GM18870 (cell line): ENCODE measurements at regions not wholly inside any gene's neighbourhood (a gene's known extent, or its start where the extent isn't known, plus 50 kb on each side); places are given as distances from the start of the nearest gene placed in this dataset.

Experiments
- ATAC-seq: cut with Tn5 transposase; IDR thresholded peaks from one replicate; pipeline ENCODE4 v1.9.1; 2021; ENCODE audit warnings: moderate library complexity; ENCODE audit not compliant: unreplicated experiment

GRCh38 chr6:164337925-164338397 lies 923.4 kb downstream of the QKI start:
- no peak for ATAC-seq

DNA sequence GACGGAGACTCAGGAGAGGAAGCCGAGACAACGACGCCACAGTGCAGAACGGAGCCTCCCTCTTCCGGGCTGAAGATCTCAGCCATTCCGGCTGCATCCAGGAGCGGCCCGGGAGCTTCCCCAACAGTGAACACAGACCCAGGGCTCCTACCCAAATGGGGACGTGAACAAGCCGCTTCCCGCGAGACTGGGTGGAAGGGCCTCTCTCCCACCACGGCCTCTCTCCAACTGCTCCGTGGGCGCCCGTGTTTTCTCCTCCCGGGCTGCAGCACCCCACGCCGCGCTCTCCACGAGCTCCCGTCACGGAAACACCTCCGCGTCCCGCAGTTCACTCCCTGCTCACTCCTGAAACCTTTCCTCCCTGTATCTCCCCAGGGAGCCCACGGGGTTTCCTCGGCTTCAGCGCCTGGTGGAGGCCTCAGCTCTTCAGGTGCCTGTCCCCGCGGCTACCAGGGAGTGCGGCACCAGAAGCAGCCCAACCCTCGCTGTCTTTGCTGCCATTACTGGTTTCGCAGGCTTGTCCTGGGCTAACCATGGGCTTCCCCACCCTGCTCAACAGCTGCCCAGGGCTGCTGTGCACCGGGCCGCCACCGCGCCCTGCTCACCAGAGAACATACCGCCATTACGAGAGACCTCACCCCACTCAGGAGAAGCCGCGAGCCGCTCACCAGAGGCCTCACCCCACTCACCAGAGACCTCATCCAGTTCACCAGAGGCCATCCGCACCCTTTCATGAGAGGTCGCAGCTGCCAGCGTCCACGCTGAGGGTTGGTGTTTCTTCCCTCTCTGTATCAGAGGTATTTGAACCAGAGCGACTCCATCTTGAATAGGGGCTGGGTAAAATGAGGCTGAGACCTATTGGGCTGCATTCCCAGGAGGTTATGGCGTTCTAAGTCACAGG lies 922.8 kb downstream of the QKI start:
- ATAC-seq = no peak

- no peak for ATAC-seq
These were observed 921.9 kb downstream of the QKI start for GRCh38 chr6:164336455-164336854.

GRCh38 chr6:164331026-164331425 lies 916.5 kb downstream of the QKI start:
- ATAC-seq = no peak

DNA sequence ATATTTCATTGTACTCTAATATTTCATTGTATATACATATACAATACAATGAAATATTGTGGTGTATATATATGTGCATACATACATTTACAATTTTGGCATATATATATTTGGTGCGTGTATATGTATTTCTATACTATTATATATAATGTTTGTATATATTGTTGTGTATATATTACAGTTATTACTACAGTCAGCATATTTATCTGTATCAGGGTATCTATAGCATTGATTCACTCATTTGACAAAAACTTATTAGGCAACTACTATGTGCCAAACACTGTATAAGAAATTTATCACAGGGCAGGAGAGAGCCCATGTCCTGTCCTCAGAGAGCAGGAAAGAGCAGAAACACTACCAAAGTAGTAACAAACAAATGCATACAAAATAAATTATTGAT lies 910.6 kb downstream of the QKI start:
- no peak for ATAC-seq

GRCh38 chr6:164322533-164322932 lies 908.0 kb downstream of the QKI start:
- no peak for ATAC-seq

- ATAC-seq = no peak
These were observed 906.8 kb downstream of the QKI start for GRCh38 chr6:164321297-164321696.

- no peak for ATAC-seq
These were observed 900.9 kb downstream of the QKI start for GRCh38 chr6:164315376-164315775.

GRCh38 chr6:164308339-164308738 lies 893.8 kb downstream of the QKI start:
- no peak for ATAC-seq

DNA sequence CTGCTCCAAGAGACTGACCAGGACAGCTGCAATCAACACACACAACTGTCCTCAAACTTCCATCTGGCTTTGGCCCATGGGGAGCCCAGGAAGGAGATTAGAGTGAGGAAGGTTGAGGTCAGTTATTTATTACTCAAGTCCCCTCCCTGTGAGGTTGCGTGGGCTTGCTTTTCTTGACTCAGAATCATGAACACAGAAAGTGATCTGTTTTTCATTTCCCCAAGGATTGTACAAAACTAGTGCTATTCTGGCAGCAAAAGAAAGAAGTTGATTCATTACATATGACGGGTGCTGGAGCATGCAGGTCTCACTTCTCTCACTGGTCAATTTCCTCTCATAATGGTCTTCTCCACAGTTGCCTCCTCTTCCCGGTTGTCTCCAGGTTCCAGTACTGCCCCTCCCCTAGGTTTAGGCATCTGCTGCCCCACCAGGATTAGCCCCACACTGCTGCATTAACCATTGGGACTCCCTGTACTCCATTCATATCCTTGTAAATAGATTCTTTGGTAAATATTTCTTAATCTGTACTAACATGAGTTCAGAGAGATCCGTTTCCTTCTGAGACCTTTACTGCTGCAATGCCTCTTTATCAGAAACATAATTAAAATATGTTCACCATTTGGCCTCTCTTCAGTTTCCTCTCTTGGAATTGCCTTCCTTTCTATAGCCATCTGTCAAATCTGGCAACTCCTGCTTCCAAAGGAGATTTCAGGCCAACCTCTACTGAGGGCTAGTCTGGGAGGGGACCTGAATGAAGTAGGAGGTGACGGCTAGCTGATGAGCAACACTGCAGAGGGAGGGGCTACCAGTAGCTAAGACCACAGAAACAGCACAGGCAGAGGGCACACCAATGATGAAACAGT lies 888.8 kb downstream of the QKI start:
- ATAC-seq = no peak

- ATAC-seq = no peak
These were observed 881.9 kb downstream of the QKI start for GRCh38 chr6:164296411-164296810.

DNA sequence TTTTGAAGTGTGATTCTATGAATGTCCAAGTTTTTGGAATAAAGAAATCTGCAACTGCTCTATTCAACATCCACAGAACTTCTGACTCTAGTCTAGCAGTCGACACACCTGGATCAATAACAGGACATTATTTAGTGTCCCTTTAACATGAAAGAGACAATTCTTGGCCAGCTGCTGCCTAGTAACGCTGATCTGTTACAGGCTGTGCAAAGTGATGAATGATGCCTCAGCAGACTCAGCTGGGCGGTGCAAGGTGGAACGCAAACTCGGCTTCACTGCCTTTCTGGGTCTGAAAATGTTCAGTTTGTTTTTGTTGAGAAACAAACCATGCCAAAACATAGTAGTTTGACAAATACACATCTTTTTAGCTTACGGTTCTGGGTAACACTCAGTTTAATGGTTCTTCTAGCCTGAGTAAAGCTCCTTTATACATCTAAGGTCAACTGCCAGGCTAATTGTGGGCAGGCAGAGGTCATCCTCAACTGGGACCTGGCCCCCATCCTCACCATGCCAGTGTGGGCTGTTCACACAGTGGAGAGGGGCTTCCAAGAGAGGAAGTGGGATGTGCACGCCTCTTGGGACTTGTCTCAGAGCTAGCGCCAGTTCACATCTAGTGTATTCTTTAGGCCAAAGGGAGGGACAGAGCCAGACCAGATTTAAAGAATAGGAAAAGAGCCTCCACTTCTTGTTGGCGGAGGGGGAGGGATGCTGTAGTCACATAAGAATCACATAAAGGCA lies 879.7 kb downstream of the QKI start:
- ATAC-seq = no peak

DNA sequence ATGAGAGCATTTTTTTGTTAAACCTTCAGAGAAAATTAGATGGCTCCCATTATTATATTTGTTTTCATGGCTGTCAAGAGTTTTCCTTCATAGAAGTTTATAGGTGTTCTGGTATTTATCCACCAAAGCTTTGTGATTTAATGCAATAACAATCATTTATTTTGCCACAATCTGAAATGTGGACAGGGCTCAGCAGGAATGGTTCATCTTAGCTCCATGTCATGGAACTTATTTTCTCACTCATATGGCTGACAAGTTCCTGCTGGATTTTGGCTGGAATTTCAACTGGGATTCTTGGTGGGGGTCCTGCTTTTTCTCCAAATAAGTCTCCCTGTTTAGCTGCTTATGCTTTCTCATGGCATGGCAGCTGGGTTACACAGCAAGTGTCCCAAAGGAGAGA lies 876.7 kb downstream of the QKI start:
- ATAC-seq = no peak

DNA sequence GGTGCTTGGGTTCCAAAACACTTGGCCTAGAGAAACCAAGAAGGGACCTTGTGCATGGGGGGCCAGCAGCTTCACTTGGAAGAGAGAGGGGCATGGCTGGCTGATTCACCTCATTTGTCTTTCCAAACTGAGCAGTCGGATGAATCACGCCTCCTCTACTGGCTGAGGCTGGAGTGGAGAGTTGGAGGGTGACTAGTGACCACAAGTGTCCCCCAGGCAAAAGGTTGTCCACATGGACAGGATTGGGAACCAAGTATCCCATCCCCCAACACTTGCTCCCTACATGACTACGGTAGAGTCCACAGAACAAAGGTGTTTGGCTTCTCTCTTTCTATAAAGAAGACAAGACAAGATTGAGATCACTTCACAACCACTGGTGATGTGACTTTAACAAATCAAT lies 875.6 kb downstream of the QKI start:
- ATAC-seq = no peak

DNA sequence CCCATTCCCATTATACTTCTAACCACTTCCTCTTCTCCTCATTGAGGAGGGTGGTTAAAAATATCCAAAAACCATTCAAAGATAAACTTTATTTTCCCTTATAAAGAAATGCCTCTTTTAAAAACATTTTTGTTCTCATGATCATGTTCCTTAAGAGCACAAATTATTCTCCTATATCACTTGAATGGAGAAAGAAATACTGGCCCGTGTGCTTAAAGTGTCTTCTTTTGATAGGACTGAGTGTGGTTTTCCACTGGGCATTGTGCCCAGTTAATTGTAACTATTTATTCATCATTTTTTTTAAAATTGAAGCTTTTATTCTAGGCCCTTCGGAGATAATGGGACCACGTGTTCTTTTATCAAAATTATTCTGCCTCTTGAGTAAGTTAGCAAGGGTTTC lies 871.5 kb downstream of the QKI start:
- no peak for ATAC-seq

DNA sequence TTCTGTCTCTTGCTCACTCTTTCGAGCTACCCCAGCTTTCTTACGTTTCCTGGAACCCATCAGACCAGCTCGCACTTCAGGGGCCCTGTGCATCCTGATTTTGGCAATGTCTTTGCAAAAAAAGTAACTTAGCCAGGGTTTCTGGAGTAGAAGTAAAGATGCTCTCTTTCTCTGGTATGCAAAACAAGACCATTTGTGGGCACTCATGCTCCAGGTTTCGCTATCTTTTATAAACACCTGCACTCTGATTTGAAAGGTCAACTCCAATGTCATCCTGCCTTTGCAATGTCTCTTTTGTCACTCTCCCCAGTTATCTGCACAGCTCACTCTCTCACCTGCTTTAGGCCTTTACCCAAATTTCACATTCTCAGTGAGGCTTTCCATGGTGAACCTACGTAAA lies 869.1 kb downstream of the QKI start:
- no peak for ATAC-seq

DNA sequence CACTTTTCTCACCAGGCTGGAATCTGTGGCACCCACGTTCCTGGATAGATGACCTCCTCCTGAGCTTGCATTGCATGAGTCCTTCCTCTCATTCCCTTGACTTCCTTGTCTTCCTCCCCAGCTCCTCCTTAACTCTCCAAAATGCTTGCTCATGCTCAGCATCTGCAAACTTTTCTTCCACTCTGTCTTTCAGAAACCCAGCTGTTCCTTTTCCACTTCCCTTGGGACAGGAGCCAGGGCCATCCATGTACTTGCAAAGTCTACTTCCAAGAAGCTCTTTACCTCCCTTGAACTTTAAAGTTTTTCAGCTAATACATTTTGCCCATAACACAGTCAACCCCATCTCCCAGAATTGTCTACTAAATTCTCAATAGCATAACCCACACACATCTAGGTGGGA lies 861.7 kb downstream of the QKI start:
- no peak for ATAC-seq

GRCh38 chr6:164275773-164276172 lies 861.3 kb downstream of the QKI start:
- no peak for ATAC-seq

- ATAC-seq = no peak
These were observed 860.0 kb downstream of the QKI start for GRCh38 chr6:164274493-164274892.

- no peak for ATAC-seq
These were observed 859.0 kb downstream of the QKI start for GRCh38 chr6:164273491-164273890.

GRCh38 chr6:164266851-164267250 lies 852.3 kb downstream of the QKI start:
- ATAC-seq = no peak
